IPS-NIHi7 (cell line): ENCODE measurements at regions not wholly inside any gene's neighbourhood (a gene's known extent, or its start where the extent isn't known, plus 50 kb on each side); places are given as distances from the start of the nearest gene placed in this dataset.
"Not testable (repeated sequence)": the region's sequence is repeated elsewhere in the genome, so short reads cannot be mapped to it uniquely, and the experiment has no call there.

Source experiments
- DNase-seq: peaks from one replicate; pipeline ENCODE4 v3.0.0; 2012; ENCODE audit warnings: mixed read lengths; ENCODE audit errors: extremely low spot score

DNA sequence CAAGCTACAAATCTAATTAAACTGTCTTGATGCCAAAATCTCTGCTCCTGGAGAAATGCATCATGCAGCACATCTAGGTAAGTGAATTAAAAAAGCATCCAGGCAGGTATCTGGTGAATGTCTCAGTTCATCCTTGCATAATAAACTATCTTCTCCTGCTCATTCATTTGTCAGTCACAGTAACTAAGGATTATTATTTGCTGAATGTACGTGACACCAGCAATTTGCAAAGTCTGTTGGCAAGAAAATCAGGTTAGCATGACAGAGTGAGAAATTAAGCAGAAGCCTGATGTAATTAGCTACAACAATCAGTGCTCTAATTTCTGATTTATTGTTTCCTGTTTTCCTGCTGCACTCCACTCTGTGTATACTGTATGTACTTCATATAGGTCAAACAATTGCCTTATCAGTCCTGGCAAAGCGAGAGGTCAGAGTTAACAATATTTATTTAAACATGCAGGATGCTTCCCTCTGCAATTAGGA, 213.6 kb downstream of the FBXO8 start:
- no peak for DNase-seq

- DNase-seq = no peak
Observed at GRCh38 chr4:174066611-174067205, 216.8 kb downstream of the FBXO8 start.

DNA sequence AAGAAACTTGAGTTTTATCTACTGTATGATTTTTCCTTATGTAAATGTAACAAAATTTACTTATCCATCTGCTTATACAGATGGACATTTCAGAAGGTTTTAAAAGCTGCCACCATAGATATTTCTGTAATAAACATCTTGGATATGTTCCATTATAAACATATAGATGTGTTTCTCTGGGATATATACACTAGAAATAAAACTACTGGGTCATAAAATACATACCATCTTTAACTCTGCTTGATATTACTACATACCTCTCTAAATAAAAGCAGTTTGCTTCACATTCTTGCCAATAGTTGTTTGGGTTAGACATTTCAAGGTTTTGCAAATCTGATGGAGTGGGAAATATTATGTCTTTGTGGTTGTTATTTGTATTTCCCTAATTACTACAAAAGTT, 220.6 kb downstream of the FBXO8 start:
- DNase-seq = no peak

- DNase-seq = no peak
Observed at GRCh38 chr4:174061026-174061425, 222.4 kb downstream of the FBXO8 start.

- no peak for DNase-seq
Observed at GRCh38 chr4:174058846-174059245, 224.6 kb downstream of the FBXO8 start.

- DNase-seq = no peak
Observed at GRCh38 chr4:174056959-174057358, 226.5 kb downstream of the FBXO8 start.

DNA sequence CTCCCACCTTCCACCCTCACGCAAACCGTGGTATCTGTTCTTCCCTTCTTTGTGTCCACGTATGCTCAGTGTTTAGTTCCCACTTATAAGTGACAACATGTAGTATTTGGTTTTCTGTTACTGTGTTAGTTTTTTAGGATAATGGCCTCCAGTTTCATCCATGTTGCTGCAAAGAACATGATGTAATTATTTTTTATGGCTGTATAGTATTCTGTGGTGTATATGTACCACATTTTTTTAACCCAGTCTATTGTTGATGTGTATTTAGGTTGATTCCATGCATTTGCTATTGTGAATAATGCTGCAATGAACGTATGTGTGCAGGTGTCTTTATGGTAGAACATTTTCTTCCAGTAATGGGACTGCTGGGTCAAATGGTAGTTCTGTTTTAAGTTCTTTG, 228.1 kb downstream of the FBXO8 start:
- no peak for DNase-seq

DNA sequence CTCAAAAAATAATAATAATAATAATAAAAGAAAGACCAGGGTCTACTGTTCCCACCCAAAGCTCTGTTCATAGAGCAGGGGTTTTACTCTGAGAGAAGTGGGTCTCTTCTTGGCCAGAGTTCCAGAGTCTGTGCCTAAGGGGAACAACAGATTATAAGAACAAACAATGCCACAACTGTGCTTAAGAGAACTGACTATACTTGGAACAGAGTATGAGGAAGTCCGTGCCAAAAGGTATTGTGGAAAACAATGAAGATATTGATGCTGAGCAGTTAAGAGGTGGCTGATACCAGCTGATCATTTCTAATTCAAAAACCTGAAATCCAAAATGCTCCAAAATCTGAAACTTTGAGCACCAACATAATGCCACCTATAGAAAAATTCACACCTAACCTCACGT, 229.6 kb downstream of the FBXO8 start:
- DNase-seq = no peak

GRCh38 chr4:174047363-174047762, 236.1 kb downstream of the FBXO8 start:
- DNase-seq = no peak

DNA sequence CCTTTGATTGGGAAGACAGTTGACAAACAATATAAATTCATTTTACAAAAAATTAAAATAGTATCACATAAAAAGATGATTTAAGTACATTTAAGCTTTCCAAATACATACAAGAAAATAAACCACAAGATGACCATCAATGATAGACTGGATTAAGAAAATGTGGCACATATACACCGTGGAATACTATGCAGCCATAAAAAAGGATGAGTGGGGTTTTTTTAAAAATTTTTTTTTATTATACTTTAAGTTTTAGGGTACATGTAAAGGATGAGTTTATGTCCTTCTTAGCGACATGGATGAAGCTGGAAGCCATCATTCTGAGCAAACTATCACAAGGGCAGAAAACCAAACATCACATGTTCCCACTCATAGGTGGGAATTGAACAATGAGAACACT, 237.6 kb downstream of the FBXO8 start:
- not testable (repeated sequence) for DNase-seq

DNA sequence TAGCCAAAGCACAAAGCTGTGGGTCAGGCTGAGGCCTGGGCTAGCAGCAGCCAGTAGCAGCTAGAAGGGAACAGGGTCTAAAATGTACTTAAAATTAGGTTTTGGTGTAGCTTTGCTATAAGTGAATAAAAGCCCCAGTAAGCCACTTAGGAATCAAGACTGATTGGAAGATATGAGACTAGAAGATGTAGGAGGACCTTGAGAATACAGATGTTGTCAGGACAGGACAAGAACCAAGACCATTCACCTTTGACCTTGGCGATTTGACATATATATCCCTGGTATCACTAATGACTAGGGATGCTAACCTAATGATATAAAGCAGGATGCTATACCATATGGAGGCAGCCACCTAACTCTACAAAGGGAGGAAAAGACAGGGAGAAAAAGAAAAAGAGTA, 238.1 kb downstream of the FBXO8 start:
- DNase-seq = no peak

DNA sequence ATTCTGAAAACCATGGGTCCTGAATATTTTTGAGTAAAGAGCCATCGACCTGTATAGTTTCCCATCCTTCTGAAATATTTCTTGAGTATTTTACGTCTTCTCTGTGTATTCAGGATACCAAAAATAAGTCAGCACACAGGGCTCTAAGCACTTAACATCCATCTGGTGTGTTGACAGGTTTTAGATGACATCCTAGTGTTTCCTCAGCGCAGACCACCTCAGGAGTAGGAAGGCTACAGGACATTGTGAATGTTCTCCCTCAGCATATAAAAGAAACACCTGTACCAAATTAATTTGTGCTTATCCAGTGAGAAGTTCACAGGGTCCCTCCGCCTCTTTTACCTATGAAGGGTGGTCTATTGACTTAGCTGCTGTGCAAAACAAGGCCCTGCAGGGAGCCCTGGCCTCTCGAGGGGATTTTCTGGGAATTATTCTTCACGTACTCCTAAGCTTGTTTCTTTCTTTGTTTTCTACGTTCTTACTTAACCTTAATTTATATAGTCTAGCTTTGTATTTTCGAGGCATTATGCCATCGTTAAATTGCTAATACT, 241.8 kb downstream of the FBXO8 start:
- DNase-seq = no peak

GRCh38 chr4:174040287-174040686, 243.2 kb downstream of the FBXO8 start:
- DNase-seq = no peak

- DNase-seq = no peak
Observed at GRCh38 chr4:174038481-174038880, 245.0 kb downstream of the FBXO8 start.

DNA sequence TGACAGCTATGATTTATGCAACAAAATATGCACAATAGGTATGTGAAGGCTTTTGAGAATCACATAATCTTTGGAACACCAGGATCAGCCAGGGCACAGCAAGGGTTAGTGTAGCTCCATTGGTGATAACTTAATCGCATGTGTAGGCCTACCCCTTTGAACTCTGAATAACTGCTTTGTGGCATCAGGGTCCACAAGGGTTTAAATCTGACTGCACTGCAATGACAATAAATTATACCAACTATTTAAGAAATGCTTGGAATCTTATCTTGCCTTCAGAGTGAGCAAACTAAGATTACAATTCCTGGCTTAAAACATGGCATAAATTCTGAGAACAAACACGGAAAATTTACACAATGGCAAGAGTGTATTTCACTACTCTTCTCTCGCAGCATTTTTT, 245.8 kb downstream of the FBXO8 start:
- DNase-seq = no peak

DNA sequence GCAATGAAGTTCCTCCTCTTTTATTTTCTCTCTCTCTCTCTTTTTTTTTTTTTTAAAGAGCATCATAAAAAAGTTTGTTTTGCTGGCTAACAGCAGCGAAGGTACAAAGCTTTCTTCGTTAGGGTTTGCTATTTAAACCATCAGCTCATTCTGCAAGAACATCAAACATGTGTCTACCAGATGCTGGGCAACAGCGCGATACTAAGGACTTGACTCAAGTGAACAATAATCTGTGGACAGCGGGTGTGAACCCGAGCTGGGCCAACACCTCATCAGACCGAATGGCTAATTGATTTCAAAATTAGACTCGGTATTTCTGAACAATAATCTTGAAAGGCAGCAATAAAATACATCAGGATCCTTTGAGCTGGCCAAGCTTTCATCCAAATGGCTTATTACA, 246.4 kb downstream of the FBXO8 start:
- no peak for DNase-seq

- no peak for DNase-seq
Observed at GRCh38 chr4:174036576-174036975, 246.9 kb downstream of the FBXO8 start.

DNA sequence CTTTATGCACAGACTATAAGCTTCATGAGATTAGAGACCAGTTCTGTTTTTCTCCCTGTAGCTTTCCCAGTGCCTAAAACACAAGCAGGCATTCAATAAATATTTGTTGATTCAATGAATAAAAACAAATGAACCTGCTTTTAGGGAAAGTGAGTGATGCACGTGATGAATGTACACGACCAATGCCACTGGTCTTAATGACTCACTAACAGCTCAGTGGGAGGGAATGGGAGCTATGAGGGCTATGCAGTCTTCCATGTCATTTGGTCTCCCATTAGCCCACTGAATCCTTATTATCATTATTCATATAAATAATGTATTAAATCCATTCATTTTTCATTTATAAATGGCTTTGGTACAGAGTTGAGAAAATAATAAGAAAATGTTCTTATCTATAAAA, 247.4 kb downstream of the FBXO8 start:
- no peak for DNase-seq

DNA sequence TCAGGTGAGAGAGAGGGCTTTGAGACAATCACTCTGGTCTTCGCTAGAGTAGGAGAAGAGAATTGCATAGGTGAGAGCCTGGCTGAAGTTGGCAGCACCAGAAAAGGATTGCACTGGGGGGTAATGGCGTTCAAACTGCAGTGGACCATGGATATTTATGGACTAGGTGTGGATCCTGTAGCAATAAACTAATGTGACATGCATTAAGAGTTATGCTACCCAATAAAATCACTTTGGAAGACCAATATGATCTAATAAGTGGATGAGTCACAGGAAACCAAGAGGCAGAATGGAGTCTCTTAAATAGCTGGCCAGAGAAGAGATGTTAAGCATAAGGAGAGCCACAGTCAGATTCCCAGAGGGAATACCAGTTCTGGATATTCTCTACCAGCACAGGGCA, 259.8 kb downstream of the FBXO8 start:
- DNase-seq = no peak

DNA sequence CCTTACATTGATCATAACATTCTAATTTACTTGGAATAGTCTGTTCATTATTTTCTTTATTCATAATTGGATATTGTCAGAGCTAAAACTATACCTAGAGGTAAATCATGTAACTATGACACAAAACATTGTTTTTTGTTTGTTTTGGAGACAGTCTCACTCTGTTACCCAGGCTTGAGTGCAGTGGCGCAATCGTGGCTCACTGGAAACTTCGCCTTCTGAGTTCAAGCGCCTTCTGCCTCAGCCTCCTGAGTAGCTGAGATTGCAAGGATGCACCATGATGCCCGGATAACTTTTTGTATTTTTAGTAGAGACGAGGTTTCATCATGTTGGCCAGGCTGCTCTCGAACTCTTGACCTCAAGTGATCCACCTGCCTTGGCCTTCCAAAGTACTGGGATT, 265.2 kb downstream of the FBXO8 start:
- no peak for DNase-seq

GRCh38 chr4:174016251-174016650, 267.2 kb downstream of the FBXO8 start:
- no peak for DNase-seq

- no peak for DNase-seq
Observed at GRCh38 chr4:174012886-174013259, 270.6 kb downstream of the FBXO8 start.

- no peak for DNase-seq
Observed at GRCh38 chr4:174012135-174012885, 271.2 kb downstream of the FBXO8 start.
